Kidney (tissue), 13 donors: ENCODE measurements at regions not wholly inside any gene's neighbourhood (a gene's known extent, or its start where the extent isn't known, plus 50 kb on each side); places are given as distances from the start of the nearest gene placed in this dataset.

Experiments used
- DNase-seq, 5 donors: peaks; one replicate each; pipeline ENCODE4 v3.0.0-alpha.2; 2013 to 2020
- FAIRE-seq: peaks from 2 replicates; lab custom pipeline; 2012; peaks lifted over from hg19 to GRCh38; lab: Jason Lieb, UNC
- H3K27ac ChIP-seq, 2 donors: one replicate each; pipeline ENCODE4 v1.7.0; 2013; ENCODE audit warnings: low read depth in 2 of 2, low read length in 2 of 2, inconsistent platforms in 1 of 2
- H3K27me3 ChIP-seq: one replicate; pipeline ENCODE4 v1.7.1; 2013; ENCODE audit warnings: low read length, inconsistent platforms; ENCODE audit not compliant: control insufficient read depth, insufficient read depth
- H3K36me3 ChIP-seq, 3 donors: one replicate each; pipeline versions ENCODE4 v1.7.0 to v1.7.1; 2013; ENCODE audit warnings: low read length in 3 of 3, control low read depth in 1 of 3, inconsistent platforms in 1 of 3; ENCODE audit not compliant: insufficient read depth in 3 of 3, control insufficient read depth in 2 of 3
- H3K4me1 ChIP-seq, 3 donors: one replicate each; pipeline versions ENCODE4 v1.7.0 to v1.7.1; 2013; ENCODE audit warnings: low read length in 3 of 3, inconsistent platforms in 1 of 3, low read depth in 1 of 3; ENCODE audit not compliant: control insufficient read depth in 2 of 3, insufficient read depth in 2 of 3
- H3K4me3 ChIP-seq, 3 donors: one replicate each; pipeline versions ENCODE4 v1.7.0 to v1.8.1; 2013; ENCODE audit warnings: low read length in 3 of 3, control low read depth in 1 of 3, inconsistent platforms in 1 of 3
- H3K9ac ChIP-seq, 3 donors: one replicate each; pipeline versions ENCODE4 v1.7.0 to v1.7.1; 2013; ENCODE audit warnings: low read length in 3 of 3, control low read depth in 1 of 3, inconsistent platforms in 1 of 3
- H3K9me3 ChIP-seq, 3 donors: one replicate each; pipeline versions ENCODE4 v1.7.0 to v1.7.1; 2013; ENCODE audit warnings: low read length in 3 of 3, control low read depth in 1 of 3, inconsistent platforms in 1 of 3; ENCODE audit not compliant: control insufficient read depth in 2 of 3, insufficient read depth in 1 of 3
- intact Hi-C: fragments of 100-400 bp; cut with DNase I; formaldehyde crosslinking; loops from one replicate; pipeline ENCODE4 v1.11.1; 2022
- TF ChIP-seq, protein P1 (sequence below): IDR thresholded peaks from 3 replicates; pipeline ENCODE4 v1.5.1; 2012; ENCODE audit warnings: mild to moderate bottlenecking, moderate library complexity, borderline replicate concordance; ENCODE audit not compliant: insufficient read depth; ENCODE audit errors: extremely low read depth
- donor health status: control.
- donor health status: control.
- donor health status: control.
- donor health status: control.
- donor health status: control.
- donor health status: DM: yes; HTN: yes; CAD: no.
- donor health status: Normal renal cell carcinoma (clear cell type).

- Histone ChIP-seq H3K27ac (no peak overlapping the region), H3K36me3 (no peaks in the 10 kb centered on the region), H3K9ac (no peak overlapping the region), H3K4me3 (no peak overlapping the region), H3K9me3 (no peaks in the 10 kb centered on the region), H3K4me1 (no peaks in the 10 kb centered on the region), H3K27me3 (peaks cover 2% of the 10 kb centered on the region)
- TF ChIP-seq, protein P1, sequence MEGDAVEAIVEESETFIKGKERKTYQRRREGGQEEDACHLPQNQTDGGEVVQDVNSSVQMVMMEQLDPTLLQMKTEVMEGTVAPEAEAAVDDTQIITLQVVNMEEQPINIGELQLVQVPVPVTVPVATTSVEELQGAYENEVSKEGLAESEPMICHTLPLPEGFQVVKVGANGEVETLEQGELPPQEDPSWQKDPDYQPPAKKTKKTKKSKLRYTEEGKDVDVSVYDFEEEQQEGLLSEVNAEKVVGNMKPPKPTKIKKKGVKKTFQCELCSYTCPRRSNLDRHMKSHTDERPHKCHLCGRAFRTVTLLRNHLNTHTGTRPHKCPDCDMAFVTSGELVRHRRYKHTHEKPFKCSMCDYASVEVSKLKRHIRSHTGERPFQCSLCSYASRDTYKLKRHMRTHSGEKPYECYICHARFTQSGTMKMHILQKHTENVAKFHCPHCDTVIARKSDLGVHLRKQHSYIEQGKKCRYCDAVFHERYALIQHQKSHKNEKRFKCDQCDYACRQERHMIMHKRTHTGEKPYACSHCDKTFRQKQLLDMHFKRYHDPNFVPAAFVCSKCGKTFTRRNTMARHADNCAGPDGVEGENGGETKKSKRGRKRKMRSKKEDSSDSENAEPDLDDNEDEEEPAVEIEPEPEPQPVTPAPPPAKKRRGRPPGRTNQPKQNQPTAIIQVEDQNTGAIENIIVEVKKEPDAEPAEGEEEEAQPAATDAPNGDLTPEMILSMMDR: no peak
- DNase-seq: no peak
- intact Hi-C loops: no loop called here
- FAIRE-seq: no peak
Observed at GRCh38 chrX:40849906-40850823, 114.8 kb upstream of the MED14 start.

DNA sequence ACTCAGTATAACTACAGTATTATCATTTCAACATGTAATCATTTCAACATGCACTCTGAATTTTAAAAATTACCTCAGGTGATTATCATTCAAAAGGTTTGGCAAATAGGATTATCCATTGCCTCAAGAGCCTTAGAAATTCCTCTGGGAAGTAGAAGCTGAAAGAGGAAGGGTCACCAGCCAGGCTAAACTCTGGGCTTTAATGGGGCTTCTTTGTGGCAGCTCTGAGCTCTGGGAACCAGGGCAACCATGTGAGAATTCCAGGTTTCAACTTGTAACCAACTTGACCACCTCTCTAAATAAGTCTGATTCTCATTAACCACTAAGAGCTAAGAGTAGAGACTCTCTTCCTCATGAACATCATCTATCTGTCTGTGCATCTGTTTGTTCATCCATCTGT is 117.2 kb upstream of the MED14 start:
- DNase-seq (no peak), FAIRE-seq (no peak)
- TF ChIP-seq, protein P1: no peak
- Histone ChIP-seq H3K4me1 (no peaks in the 10 kb centered on the region), H3K36me3 (no peaks in the 10 kb centered on the region), H3K4me3 (no peak overlapping the region), H3K27me3 (peaks cover 2% of the 10 kb centered on the region), H3K9me3 (no peaks in the 10 kb centered on the region), H3K27ac (no peak overlapping the region), H3K9ac (no peak overlapping the region)
- intact Hi-C loops: no loop called here

DNA sequence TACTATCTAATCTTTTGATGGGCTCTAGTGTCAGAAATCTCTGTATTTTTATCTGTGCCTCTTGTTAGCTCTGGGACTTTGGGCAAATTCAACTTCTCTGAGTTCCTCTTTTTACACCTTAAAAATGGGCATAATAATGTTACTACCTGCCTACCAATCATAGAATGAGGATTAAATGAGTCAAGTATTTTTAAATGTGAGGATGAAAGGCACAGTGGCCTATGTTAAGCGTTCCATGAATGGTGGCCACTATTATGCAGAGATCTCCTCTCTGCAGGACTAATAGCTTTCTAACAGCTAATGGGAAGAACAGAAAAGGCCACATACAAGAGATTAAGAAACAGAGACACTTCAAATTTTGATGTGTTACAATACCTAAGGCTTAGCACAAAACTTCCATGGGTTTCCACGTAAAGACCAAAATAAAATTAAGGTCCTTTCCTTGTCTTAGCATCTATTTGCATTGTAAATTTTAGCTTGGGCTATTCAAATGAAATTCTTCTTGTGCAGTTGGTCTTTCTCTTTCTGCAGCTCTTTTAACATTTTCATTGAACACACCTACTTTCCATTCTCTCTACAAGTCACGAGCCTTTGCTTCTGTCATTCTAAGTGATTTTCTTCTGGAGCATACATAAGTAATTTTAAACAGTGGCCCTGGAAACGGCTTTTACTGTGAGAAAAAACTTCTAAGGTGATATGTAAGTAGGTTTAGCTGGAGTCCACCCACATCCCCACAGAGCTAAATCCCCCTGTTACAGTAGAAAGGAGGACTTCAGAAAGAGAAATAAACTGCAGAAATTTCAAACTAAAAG is 117.9 kb upstream of the MED14 start:
- TF ChIP-seq, protein P1: no peak
- Histone ChIP-seq H3K9me3 (no peaks in the 10 kb centered on the region), H3K27ac (no peak overlapping the region), H3K9ac (no peak overlapping the region), H3K4me1 (no peaks in the 10 kb centered on the region), H3K27me3 (peaks cover 2% of the 10 kb centered on the region), H3K36me3 (no peaks in the 10 kb centered on the region), H3K4me3 (no peak overlapping the region)
- intact Hi-C loops: no loop called here
- FAIRE-seq (no peak), DNase-seq (no peak)
